Motor neuron (in vitro differentiated cells): ENCODE measurements at regions not wholly inside any gene's neighbourhood (a gene's known extent, or its start where the extent isn't known, plus 50 kb on each side); places are given as distances from the start of the nearest gene placed in this dataset.
"Not testable (repeated sequence)": the region's sequence is repeated elsewhere in the genome, so short reads cannot be mapped to it uniquely, and the experiment has no call there.

Experiments
- ATAC-seq, 8 experiments: fragments of 200-7000 bp; cut with Tn5 transposase; replicated peaks in 6 of 8; 2 replicates each; pipeline ENCODE4 v1.8.0; 2021; ENCODE audit warnings: mild to moderate bottlenecking in 8 of 8, moderate library complexity in 8 of 8
- H3K27ac ChIP-seq, 2 donors: fragments of 250-450 bp; sonication (Bioruptor Pico); 2 replicates each; pipeline ENCODE4 v1.9.0; 2021; ENCODE audit warnings: antibody characterized with exemption in 2 of 2, mild to moderate bottlenecking in 2 of 2, moderate library complexity in 1 of 2
- H3K4me1 ChIP-seq, 2 donors: fragments of 250-450 bp; sonication (Bioruptor Pico); replicated peaks in 1 of 2; 2 replicates each; pipeline ENCODE4 v1.6.1; 2021; ENCODE audit warnings: antibody characterized with exemption in 2 of 2, mild to moderate bottlenecking in 2 of 2, moderate library complexity in 1 of 2
- H3K4me3 ChIP-seq, 5 donors: fragments of 250-450 bp; sonication (Bioruptor Pico); 2 replicates each; pipeline ENCODE4 v1.9.0; 2021; ENCODE audit warnings: antibody characterized with exemption in 5 of 5, mild to moderate bottlenecking in 5 of 5, moderate library complexity in 4 of 5
- WGBS, 10 experiments: fragments of 450-650 bp; shearing (Covaris generic); methylation state at CpG; one replicate each; pipeline ENCODE4 v1.0.0; 2022; 5-methylcytosine and 5-hydroxymethylcytosine counted together
- in situ Hi-C, 9 experiments: fragments of 400-800 bp; cut with MboI; loops; one replicate each; pipeline ENCODE4 v1.15.0; 2021; ENCODE audit warnings: low sequenced_read_pairs in 9 of 9, low pct_unique_long_range_greater_than_20kb in 2 of 9; ENCODE audit not compliant: unreplicated experiment in 9 of 9

- ATAC-seq, result no peak
- WGBS, 10 experiments, result 40 to 100% (median 100%) methylated on average over 1 of the region's 1 CpG; no CpG with 5 or more reads in 5 of the 10 experiments
- in situ Hi-C loops, result no loop called here
- H3K27ac ChIP-seq, result no peak overlapping the region
- peaks cover 0 to 3% of the 10 kb centered on the region in 2 donors for H3K4me1 ChIP-seq
- H3K4me3 ChIP-seq, result no peak overlapping the region
Measured at GRCh38 chr1:182331387-182331786, 60.2 kb downstream of the GLUL start.

- Histone ChIP-seq H3K4me3 (no peak overlapping the region), H3K4me1 (peaks cover 0 to 3% of the 10 kb centered on the region in 2 donors), H3K27ac (no peak overlapping the region)
- in situ Hi-C loops, result no loop called here
- peak in 2 of 8 experiments; percentile 21 to 54 for ATAC-seq
Measured at GRCh38 chr1:182330303-182330702, 61.3 kb downstream of the GLUL start.

- no peak overlapping the region for H3K4me3 ChIP-seq
- ATAC-seq, result no peak
- H3K4me1 ChIP-seq, result peaks cover 0 to 3% of the 10 kb centered on the region in 2 donors
- no peak overlapping the region for H3K27ac ChIP-seq
- WGBS, 10 experiments, result 25 to 83% (median 54%) methylated on average over 2 of the region's 2 CpGs
- in situ Hi-C loops, result no loop called here
Measured at GRCh38 chr1:182329471-182329870, 62.1 kb downstream of the GLUL start.

GRCh38 chr1:182328591-182328990 is 63.0 kb downstream of the GLUL start:
- H3K4me3 ChIP-seq, result no peak overlapping the region
- H3K4me1 ChIP-seq, result peaks cover 0 to 3% of the 10 kb centered on the region in 2 donors
- H3K27ac ChIP-seq, result no peak overlapping the region
- ATAC-seq, result no peak
- in situ Hi-C loops, result no loop called here
- 50 to 100% (median 97%) methylated on average over 1 to 16 of the region's 16 CpGs; no CpG with 5 or more reads in 2 of the 10 experiments for WGBS, 10 experiments

GRCh38 chr1:182325339-182325738 is 66.3 kb downstream of the GLUL start:
- WGBS, 10 experiments, result 56 to 83% (median 64%) methylated on average over 1 to 2 of the region's 2 CpGs; no CpG with 5 or more reads in 6 of the 10 experiments
- Histone ChIP-seq H3K4me3 (no peak overlapping the region), H3K4me1 (no peaks in the 10 kb centered on the region), H3K27ac (no peak overlapping the region)
- peak in 2 of 8 experiments; percentile 28 to 58 for ATAC-seq
- in situ Hi-C loops, result no loop called here

- ATAC-seq, H3K4me1 ChIP-seq, H3K4me3 ChIP-seq, in situ Hi-C loops, H3K27ac ChIP-seq: not testable (repeated sequence)
- 20 to 95% (median 77%) methylated on average over 1 to 6 of the region's 6 CpGs; no CpG with 5 or more reads in 1 of the 10 experiments for WGBS, 10 experiments
Measured at GRCh38 chr1:182321532-182321931, 70.1 kb downstream of the GLUL start.

GRCh38 chr1:182317611-182318161 is 73.9 kb downstream of the GLUL start:
- ATAC-seq, result peak; percentile 4 to 84 (median 42)
- H3K27ac ChIP-seq, result no peak overlapping the region
- in situ Hi-C loops, result no loop called here

GRCh38 chr1:182316454-182316853 is 75.1 kb downstream of the GLUL start:
- H3K4me3 ChIP-seq, H3K4me1 ChIP-seq, ATAC-seq, H3K27ac ChIP-seq, in situ Hi-C loops: not testable (repeated sequence)
- 37 to 93% (median 76%) methylated on average over 3 of the region's 3 CpGs; no CpG with 5 or more reads in 1 of the 10 experiments for WGBS, 10 experiments

More at GRCh38 chr1:182317611-182318161, 73.9 kb downstream of the GLUL start:
- no peak overlapping the region for H3K4me3 ChIP-seq
- H3K4me1 ChIP-seq, result peaks cover 0 to 4% of the 10 kb centered on the region in 2 donors
- WGBS, 10 experiments, result 0 to 75% (median 53%) methylated on average over 1 of the region's 1 CpG; no CpG with 5 or more reads in 4 of the 10 experiments

GRCh38 chr1:182315167-182315556 is 76.4 kb downstream of the GLUL start:
- peak in 4 of 8 experiments; percentile 15 to 55 (median 28) for ATAC-seq
- WGBS, 10 experiments, result 0 to 100% (median 60%) methylated on average over 1 to 5 of the region's 5 CpGs; no CpG with 5 or more reads in 2 of the 10 experiments
- peaks cover 0 to 4% of the 10 kb centered on the region in 2 donors for H3K4me1 ChIP-seq
- H3K4me3 ChIP-seq, result no peak overlapping the region
- no peak overlapping the region for H3K27ac ChIP-seq
- in situ Hi-C loops, result no loop called here

- 49 to 91% (median 83%) methylated on average over 3 to 9 of the region's 10 CpGs for WGBS, 10 experiments
- in situ Hi-C loops, result no loop called here
- Histone ChIP-seq H3K4me1 (no peaks in the 10 kb centered on the region), H3K4me3 (no peak overlapping the region), H3K27ac (no peak overlapping the region)
- no peak for ATAC-seq
Measured at GRCh38 chr1:182309631-182310351, 81.8 kb downstream of the GLUL start.

GRCh38 chr1:182308826-182309225 is 82.8 kb downstream of the GLUL start:
- H3K4me3 ChIP-seq, result no peak overlapping the region
- in situ Hi-C loops, result no loop called here
- no peaks in the 10 kb centered on the region for H3K4me1 ChIP-seq
- ATAC-seq, result no peak
- H3K27ac ChIP-seq, result no peak overlapping the region

GRCh38 chr1:182307486-182307885 is 84.1 kb downstream of the GLUL start:
- 87 to 100% (median 98%) methylated on average over 1 to 8 of the region's 8 CpGs for WGBS, 10 experiments
- H3K4me1 ChIP-seq, H3K27ac ChIP-seq, in situ Hi-C loops, H3K4me3 ChIP-seq, ATAC-seq: not testable (repeated sequence)

GRCh38 chr1:182305861-182306260 is 85.7 kb downstream of the GLUL start:
- in situ Hi-C loops, result no loop called here
- Histone ChIP-seq H3K4me3 (no peak overlapping the region), H3K27ac (no peak overlapping the region), H3K4me1 (peaks cover 3% of the 10 kb centered on the region in 2 donors)
- no peak for ATAC-seq

- no peak for ATAC-seq
Measured at GRCh38 chr1:182304627-182305026, 87.0 kb downstream of the GLUL start.

More at GRCh38 chr1:182304627-182305026, 87.0 kb downstream of the GLUL start:
- H3K4me3 ChIP-seq, result no peak overlapping the region
- no peak overlapping the region for H3K27ac ChIP-seq
- peaks cover 12 to 16% of the 10 kb centered on the region in 2 donors for H3K4me1 ChIP-seq
- in situ Hi-C loops, result no loop called here
